ENCODE measurements at regions not wholly inside any gene's neighbourhood (a gene's known extent, or its start where the extent isn't known, plus 50 kb on each side); places are given as distances from the start of the nearest gene placed in this dataset.

DNA sequence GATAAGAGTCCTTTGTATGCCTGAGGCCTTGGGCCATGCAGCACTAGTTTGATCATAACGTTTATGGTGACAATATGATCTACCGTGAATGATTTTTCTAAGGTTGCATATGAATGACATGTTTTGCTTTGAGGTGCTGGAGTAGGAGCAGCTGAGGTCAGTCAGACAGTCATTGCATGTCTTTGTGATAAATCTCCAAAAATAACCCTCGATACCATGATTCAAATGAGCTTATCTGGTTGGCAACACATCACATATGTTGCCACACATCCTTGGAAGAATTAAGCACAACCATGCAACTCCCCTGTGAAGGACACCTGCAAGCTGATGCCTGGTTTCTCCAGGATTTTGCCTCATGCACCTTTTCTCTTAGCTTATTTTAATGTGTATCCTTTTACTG is 394.5 kb downstream of the LTN1 start:
- DNase-seq (ENCODE audit: unreplicated experiment): no peak
- intact Hi-C loops (cut with micrococcal nuclease): no loop called here
- peaks cover 5% of the 10 kb centered on the region for H3K4me1 Mint-ChIP-seq (ENCODE audit: insufficient read depth, unreplicated experiment)
- H3K36me3 Mint-ChIP-seq (ENCODE audit: insufficient read depth, unreplicated experiment): peaks cover 4% of the 10 kb centered on the region
- peaks cover 21% of the 10 kb centered on the region for H3K9me3 Mint-ChIP-seq (ENCODE audit: unreplicated experiment)
- ChIA-PET CTCF (no interaction called here), POLR2A (interaction anchor here (0.5 to 0.6 kb wide), 2 partner anchors 866 to 1628 kb away, joined by 3 read pairs; no protein-coding TSS in a partner anchor)
- no TSS peak for BruUV-seq (replicated peaks)
- H3K4me3 Mint-ChIP-seq (ENCODE audit: unreplicated experiment): no peak overlapping the region
- no peak overlapping the region for H3K27ac Mint-ChIP-seq (ENCODE audit: low read depth, unreplicated experiment)
- H3K27me3 Mint-ChIP-seq (ENCODE audit: insufficient read depth, unreplicated experiment): no peaks in the 10 kb centered on the region
- no peak for TF ChIP-seq CTCF (IDR thresholded peaks at IDR 0.05; ENCODE audit: unreplicated experiment)

DNA sequence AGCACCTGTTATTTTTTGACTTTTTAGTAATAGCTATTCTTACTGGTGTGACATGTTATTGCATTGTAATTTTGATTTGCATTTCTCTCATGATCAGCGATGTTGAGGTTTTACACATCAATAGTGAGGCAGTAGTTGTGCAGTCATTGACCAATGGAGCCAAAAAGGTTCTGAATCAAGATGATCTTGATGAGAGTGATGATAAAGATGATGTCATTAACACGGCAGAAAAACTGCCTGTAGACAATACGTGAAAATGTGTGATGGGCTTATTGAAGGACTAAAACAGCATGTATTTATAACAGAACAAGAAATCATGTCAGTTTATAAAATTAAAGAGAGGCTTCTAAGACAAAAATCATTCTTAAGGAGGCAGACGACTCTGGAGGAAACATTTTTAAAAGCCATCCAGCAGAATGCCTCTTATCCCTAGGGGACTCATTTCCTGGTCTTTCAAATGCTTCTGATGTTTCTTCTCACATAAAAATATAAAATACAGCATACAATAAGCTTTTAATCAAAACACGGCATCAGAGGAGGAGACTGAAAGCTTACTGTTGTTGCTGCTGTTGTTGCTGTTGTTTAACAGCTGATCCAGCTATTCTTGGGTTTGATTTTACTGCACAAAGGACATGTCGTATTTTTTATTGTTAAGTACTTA is 400.3 kb downstream of the LTN1 start:
- no peak for TF ChIP-seq CTCF (IDR thresholded peaks at IDR 0.05; ENCODE audit: unreplicated experiment)
- Mint-ChIP-seq H3K36me3 (ENCODE audit: insufficient read depth, unreplicated experiment) (no peaks in the 10 kb centered on the region), H3K27me3 (ENCODE audit: insufficient read depth, unreplicated experiment) (no peaks in the 10 kb centered on the region), H3K4me1 (ENCODE audit: insufficient read depth, unreplicated experiment) (no peaks in the 10 kb centered on the region), H3K27ac (ENCODE audit: low read depth, unreplicated experiment) (no peak overlapping the region), H3K4me3 (ENCODE audit: unreplicated experiment) (no peak overlapping the region), H3K9me3 (ENCODE audit: unreplicated experiment) (peaks cover 5% of the 10 kb centered on the region)
- POLR2A ChIA-PET: interaction anchor here (0.7 kb wide), 1 partner anchor 130 kb away, joined by 3 read pairs; no protein-coding TSS in a partner anchor
- DNase-seq (ENCODE audit: unreplicated experiment): no peak
- no TSS peak for BruUV-seq (replicated peaks)
- intact Hi-C loops (cut with micrococcal nuclease): no loop called here
- CTCF ChIA-PET: interaction anchor here (0.6 to 1.5 kb wide), 2 partner anchors 153 to 1577 kb away, joined by 3 to 4 read pairs; no protein-coding TSS in a partner anchor

DNA sequence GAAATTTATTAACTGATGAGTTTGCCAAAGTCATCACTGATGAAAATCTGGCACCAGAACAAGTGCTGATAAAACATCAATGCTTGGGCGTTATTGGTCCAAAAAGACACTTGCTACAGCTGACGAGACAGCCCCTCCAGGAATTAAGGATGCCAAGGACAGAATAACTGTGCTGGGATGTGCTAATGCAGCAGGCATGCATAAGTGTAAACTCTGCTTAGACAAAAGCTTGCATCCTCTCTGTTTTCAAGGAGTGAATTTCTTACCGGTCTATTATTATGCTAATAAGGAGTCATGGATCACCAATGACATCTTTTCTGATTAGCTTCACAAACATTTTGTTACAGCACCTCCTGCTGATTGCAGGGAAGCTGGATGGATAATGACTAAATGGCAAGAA is 402.0 kb downstream of the LTN1 start:
- no TSS peak for BruUV-seq (replicated peaks)
- intact Hi-C loops (cut with micrococcal nuclease): no loop called here
- H3K4me3 Mint-ChIP-seq (ENCODE audit: unreplicated experiment): no peak overlapping the region

DNA sequence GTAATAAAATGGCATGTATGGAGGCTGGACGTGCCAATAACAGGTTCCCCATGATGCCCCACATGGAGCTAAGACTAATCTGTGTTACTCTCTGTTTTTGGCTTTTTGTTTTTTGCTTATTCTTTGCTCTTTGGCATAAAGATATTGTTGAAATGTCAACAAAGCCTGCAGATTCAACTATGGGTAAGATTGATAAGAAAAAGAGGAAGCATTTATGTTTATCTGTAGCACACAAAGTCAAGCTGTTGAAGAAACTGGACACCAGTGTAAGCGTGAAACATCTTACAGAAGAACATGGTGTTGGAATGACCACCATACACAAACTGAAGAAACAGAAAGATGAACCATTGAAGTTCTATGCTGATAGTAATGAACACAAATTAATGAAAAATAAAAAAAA is 402.7 kb downstream of the LTN1 start:
- Mint-ChIP-seq H3K27ac (ENCODE audit: low read depth, unreplicated experiment) (no peak overlapping the region), H3K4me1 (ENCODE audit: insufficient read depth, unreplicated experiment) (no peaks in the 10 kb centered on the region), H3K27me3 (ENCODE audit: insufficient read depth, unreplicated experiment) (no peaks in the 10 kb centered on the region), H3K4me3 (ENCODE audit: unreplicated experiment) (no peak overlapping the region), H3K9me3 (ENCODE audit: unreplicated experiment) (peaks cover 5% of the 10 kb centered on the region), H3K36me3 (ENCODE audit: insufficient read depth, unreplicated experiment) (no peaks in the 10 kb centered on the region)
- TF ChIP-seq CTCF (IDR thresholded peaks at IDR 0.05; ENCODE audit: unreplicated experiment): no peak
- BruUV-seq (replicated peaks): no TSS peak
- POLR2A ChIA-PET: interaction anchor here (1.2 kb wide), 1 partner anchor 9 kb away, joined by 3 read pairs; no protein-coding TSS in a partner anchor
- DNase-seq (ENCODE audit: unreplicated experiment): no peak
- CTCF ChIA-PET: interaction anchor here (0.7 kb wide), 1 partner anchor 482 kb away, joined by 3 read pairs; no protein-coding TSS in a partner anchor
- intact Hi-C loops (cut with micrococcal nuclease): no loop called here

More for the DNA sequence above, 402.0 kb downstream of the LTN1 start:
- DNase-seq (ENCODE audit: unreplicated experiment): no peak
- ChIA-PET CTCF (interaction anchor here (0.7 to 1.0 kb wide), 2 partner anchors 8 to 482 kb away, joined by 3 read pairs; no protein-coding TSS in a partner anchor), POLR2A (interaction anchor here (1.2 kb wide), 1 partner anchor 10 kb away, joined by 3 read pairs; no protein-coding TSS in a partner anchor)
- Mint-ChIP-seq H3K4me1 (ENCODE audit: insufficient read depth, unreplicated experiment) (no peaks in the 10 kb centered on the region), H3K9me3 (ENCODE audit: unreplicated experiment) (peaks cover 5% of the 10 kb centered on the region), H3K27me3 (ENCODE audit: insufficient read depth, unreplicated experiment) (no peaks in the 10 kb centered on the region), H3K27ac (ENCODE audit: low read depth, unreplicated experiment) (no peak overlapping the region), H3K36me3 (ENCODE audit: insufficient read depth, unreplicated experiment) (no peaks in the 10 kb centered on the region)
- TF ChIP-seq CTCF (IDR thresholded peaks at IDR 0.05; ENCODE audit: unreplicated experiment): no peak

Data from MCF 10A (cell line).